ENCODE measurements at regions not wholly inside any gene's neighbourhood (a gene's known extent, or its start where the extent isn't known, plus 50 kb on each side); places are given as distances from the start of the nearest gene placed in this dataset.
A peak's percentile ranks its signal among the peaks of the same experiment; 100 is the strongest.
"Not testable (repeated sequence)": the region's sequence is repeated elsewhere in the genome, so short reads cannot be mapped to it uniquely, and the experiment has no call there.

DNA sequence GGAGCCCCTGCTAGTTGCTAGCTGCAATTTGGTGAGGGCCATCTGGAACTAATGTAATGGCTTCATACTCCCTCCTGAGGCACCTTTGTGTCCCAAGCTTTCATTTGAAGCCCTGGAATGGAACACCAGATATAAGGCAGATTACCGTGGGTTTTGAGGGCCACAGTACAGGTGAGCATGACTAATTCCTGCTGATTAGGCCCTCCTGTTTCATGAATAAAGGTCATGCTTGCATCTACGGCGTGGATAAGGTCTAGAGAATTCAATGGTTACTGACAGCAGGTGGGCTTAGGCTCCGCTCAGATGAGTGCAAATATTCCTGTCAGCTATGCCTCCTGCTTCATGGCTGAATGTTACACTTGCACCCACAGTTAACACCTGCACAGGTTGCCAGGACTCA, 495.4 kb downstream of the NAP1L3 start:
- no peak for DNase-seq (ENCODE audit: low read depth)

DNA sequence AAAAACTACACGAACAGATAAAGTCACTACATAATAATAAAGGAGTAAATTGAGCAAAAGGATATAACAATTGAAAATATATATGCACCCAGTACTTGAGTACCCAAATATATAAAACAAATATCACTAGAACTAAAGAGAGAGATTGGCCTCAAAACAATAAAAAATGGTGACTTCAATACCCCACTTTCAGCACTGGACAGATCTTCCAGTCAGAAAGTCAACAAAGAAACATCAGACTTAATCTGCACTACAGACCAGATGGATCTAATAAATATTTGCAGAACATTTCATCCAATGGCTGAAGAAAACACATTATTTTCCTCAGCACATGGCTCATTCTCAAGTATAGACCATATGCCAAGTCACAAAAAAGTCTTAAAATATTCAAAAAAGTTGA, 503.6 kb downstream of the NAP1L3 start:
- no peak for DNase-seq (ENCODE audit: low read depth)

DNA sequence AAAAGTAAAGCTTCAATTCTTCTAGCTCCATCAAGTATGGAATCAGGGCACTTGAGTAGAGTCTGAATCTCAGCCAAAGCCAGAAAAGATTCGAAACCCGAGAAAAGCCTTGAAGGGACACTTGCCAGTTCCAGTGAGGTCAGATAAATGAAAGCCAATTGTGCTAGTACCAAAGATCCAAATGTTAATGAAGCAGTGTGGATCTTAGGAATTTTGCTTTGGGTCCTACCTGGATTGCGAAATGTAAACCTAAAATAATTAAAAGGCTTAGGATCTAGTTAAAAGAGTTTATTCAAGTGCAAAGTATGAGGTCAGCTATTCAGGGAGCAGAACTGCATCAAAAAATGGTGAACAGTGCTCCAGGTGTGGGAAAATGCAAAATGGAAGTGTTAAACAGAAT, 552.6 kb downstream of the NAP1L3 start:
- DNase-seq (ENCODE audit: low read depth): no peak

DNA sequence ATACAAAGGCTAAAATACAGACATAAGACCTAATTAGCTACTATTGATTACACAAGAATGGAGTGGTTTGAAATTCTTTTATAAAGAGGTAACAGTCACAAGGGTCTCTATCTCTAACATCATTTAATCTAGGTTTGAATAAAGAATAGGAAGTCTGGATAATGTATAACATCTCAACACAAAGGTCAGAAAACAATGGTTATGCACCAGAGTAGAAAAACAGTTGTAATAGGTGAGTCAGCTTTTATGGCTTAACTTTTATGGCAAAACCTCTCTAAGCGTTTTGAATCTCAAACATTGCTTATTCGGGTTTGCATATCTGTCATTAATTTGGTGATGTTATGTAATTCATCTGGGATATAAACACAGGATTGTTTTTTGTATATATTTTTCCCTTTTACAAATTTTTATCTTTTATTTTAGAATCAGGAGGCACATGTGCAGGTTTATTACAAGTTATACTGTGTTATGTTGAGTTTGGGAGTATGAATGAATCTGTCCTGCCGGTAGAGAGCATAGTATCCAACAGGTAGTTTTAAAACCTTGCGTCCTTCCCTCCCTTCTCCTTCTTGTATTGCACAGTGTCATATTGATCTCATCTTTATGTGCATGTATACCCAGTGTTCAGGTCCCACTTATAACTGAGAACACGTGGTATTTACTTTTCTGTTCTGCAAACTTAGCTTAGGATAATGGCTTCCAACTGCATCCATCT, 569.9 kb downstream of the NAP1L3 start:
- not testable (repeated sequence) for DNase-seq (ENCODE audit: low read depth)

DNA sequence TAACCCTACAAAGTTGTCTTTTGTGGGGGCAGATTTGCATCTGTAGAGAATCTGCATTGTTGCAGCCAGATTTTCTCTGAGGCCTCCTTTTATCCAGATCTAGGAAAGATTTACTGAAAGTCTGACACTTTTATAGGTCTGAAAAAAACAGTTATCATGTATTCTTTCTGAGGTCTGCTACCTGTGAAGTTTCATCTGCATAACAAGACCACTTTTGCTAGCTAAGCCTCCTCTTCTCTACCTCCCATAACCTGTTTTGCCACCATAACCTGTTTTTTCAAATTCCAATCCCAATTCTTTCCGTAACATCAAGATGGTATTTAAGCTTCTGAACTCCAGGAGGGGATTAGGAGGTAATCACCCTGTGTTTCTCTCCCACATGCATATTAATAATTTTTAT, 577.8 kb downstream of the NAP1L3 start:
- not testable (repeated sequence) for DNase-seq (ENCODE audit: low read depth)

DNA sequence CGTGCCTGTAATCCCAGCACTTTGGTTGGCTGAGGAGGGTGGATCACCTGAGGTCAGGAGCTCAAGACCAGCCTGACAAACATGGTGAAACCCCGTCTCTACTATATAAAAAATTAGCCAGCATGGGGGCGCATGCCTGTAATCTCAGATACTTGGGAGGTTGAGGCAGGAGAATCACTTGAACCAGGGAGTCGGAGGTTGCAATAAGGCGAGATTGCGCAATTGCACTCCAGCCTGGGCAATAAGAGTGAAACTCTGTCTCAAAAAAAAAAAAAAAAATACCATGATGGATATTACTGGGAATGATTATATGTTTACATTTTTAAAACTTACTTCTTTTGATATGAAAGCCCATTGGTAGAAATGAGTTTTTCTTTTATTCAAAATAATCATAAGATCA, 594.5 kb downstream of the NAP1L3 start:
- not testable (repeated sequence) for DNase-seq (ENCODE audit: low read depth)

DNA sequence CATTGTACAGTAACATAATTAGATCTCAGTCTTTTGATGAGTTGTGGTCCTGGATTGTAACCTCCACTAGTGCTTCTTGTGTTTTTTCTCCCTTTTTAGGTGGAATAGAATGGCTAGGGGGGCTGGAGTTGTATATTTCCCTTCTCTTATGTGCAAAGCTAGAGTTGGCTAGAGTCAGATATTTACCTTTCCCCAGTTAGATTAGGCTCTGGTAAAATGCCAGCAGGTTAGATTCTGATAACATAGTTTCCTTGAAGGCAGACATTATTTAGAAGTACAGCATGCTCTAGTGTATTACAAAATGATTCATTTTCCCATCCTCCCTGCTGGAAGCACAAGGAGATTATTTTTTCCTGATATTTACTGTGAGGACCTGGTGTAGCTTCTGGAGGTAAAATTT, 618.1 kb downstream of the NAP1L3 start:
- DNase-seq (ENCODE audit: low read depth): not testable (repeated sequence)

DNA sequence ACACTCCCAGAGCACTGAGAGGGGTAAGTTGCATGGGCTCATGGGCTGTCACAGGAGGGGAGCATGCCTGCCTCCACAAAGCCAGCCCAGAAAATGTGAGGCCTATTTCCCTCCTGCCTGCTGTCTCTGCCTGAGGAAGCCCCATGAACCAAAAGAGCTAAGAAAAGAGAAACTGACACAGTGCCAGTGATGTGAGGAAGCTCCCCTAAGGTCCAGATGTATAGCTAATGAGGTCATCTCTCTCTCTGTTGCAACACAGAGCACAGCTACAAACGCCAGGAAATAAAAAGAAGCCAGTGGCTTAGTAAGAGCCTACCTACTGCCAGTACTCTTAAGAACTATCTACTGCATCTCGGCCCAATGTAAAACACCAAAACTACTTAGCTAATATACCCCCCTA, 653.5 kb downstream of the NAP1L3 start:
- peak; percentile 4 for DNase-seq (ENCODE audit: low read depth)

DNA sequence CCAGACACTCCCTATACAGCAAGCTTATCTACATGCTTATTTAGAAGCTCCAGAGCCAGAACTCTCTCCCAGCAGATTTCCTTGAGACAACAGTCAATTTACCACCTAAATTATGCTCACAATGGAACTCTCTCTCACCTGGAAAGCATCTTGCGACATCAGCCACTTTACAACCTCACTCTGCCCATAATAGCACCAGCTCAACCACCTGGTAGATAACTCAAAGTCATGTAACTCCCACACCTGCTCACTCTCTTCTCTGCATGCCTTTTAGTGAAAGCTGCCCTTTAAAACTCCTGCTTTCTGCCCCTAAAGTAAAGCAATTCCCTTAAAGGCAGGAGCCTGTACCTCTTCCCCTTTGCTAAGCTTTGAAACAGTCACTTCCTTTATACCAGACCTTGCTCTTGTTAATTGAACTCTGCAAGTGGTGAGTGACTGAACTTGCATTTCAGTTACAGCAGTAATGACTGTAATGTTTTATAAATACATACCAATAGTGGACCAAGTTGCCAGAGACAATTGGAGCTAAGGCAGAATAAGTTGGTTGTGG, 658.8 kb downstream of the NAP1L3 start:
- not testable (repeated sequence) for DNase-seq (ENCODE audit: low read depth)
